Liver (tissue), 8 donors: ENCODE measurements at regions not wholly inside any gene's neighbourhood (a gene's known extent, or its start where the extent isn't known, plus 50 kb on each side); places are given as distances from the start of the nearest gene placed in this dataset.

Source experiments
- DNase-seq: peaks from one replicate; pipeline ENCODE4 v3.0.0-alpha.2; 2017; ENCODE audit warnings: low spot score
- H3K27ac ChIP-seq, 2 donors: one replicate each; pipeline ENCODE4 v1.7.0; 2013; ENCODE audit warnings: inconsistent platforms in 2 of 2, low read length in 2 of 2, control low read depth in 1 of 2, low read depth in 1 of 2, mild to moderate bottlenecking in 1 of 2
- H3K27me3 ChIP-seq, 4 donors: one replicate each; pipeline versions ENCODE4 v1.6.1 to v1.7.0; 2013; ENCODE audit warnings: low read length in 3 of 4, inconsistent platforms in 1 of 4, mild to moderate bottlenecking in 1 of 4, moderate library complexity in 1 of 4; ENCODE audit not compliant: control insufficient read depth in 4 of 4, insufficient read depth in 4 of 4
- H3K36me3 ChIP-seq, 4 donors: one replicate each; pipeline versions ENCODE4 v1.6.1 to v1.7.0; 2013; ENCODE audit warnings: low read length in 3 of 4, mild to moderate bottlenecking in 3 of 4, low read depth in 1 of 4, moderate library complexity in 1 of 4; ENCODE audit not compliant: control insufficient read depth in 4 of 4, insufficient read depth in 3 of 4
- H3K4me1 ChIP-seq, 4 donors: one replicate each; pipeline versions ENCODE4 v1.6.1 to v1.7.0; 2013; ENCODE audit warnings: low read length in 3 of 4, mild to moderate bottlenecking in 3 of 4, moderate library complexity in 1 of 4; ENCODE audit not compliant: control insufficient read depth in 4 of 4, insufficient read depth in 4 of 4
- H3K4me3 ChIP-seq, 3 donors: one replicate each; pipeline versions ENCODE4 v1.6.1 to v1.7.0; 2013; ENCODE audit warnings: low read length in 3 of 3, control low read depth in 1 of 3, low read depth in 1 of 3, mild to moderate bottlenecking in 1 of 3
- H3K9ac ChIP-seq, 2 donors: one replicate each; pipeline ENCODE4 v1.7.0; 2013; ENCODE audit warnings: low read length in 2 of 2, mild to moderate bottlenecking in 2 of 2, moderate library complexity in 2 of 2, control low read depth in 1 of 2, low read depth in 1 of 2
- H3K9me3 ChIP-seq, 4 donors: one replicate each; pipeline versions ENCODE4 v1.6.1 to v1.7.0; 2013; ENCODE audit warnings: low read length in 3 of 4; ENCODE audit not compliant: control insufficient read depth in 4 of 4
- CTCF ChIP-seq: fragments of 150-350 bp; IDR thresholded peaks from 2 replicates; pipeline ENCODE4 v1.5.1; 2017; ENCODE audit warnings: improper control_type of control experiment, low read depth, low read length; ENCODE audit not compliant: missing input control
- EGR1 ChIP-seq, 2 donors: IDR thresholded peaks; 2 replicates each; pipeline ENCODE4 v1.6.1; 2016 to 2018; ENCODE audit warnings: antibody characterized with exemption in 2 of 2, low read depth in 2 of 2
- FOXA1 ChIP-seq: IDR thresholded peaks from 2 replicates; pipeline ENCODE4 v1.6.1; 2016; ENCODE audit warnings: antibody characterized with exemption
- FOXA2 ChIP-seq: IDR thresholded peaks from 2 replicates; pipeline ENCODE4 v1.6.1; 2016; ENCODE audit warnings: antibody characterized with exemption
- GABPA ChIP-seq, 2 donors: IDR thresholded peaks in 1 of 2; conservative IDR thresholded peaks in 1 of 2; 2 replicates each; pipeline ENCODE4 v1.6.1; 2016; ENCODE audit warnings: antibody characterized with exemption in 2 of 2, mild to moderate bottlenecking in 1 of 2, moderate library complexity in 1 of 2
- HNF4A ChIP-seq, 2 donors: conservative IDR thresholded peaks; 2 replicates each; pipeline ENCODE4 v1.6.1; 2016; ENCODE audit warnings: antibody characterized with exemption in 2 of 2, mild to moderate bottlenecking in 2 of 2
- HNF4G ChIP-seq: IDR thresholded peaks from 2 replicates; pipeline ENCODE4 v1.6.1; 2016; ENCODE audit warnings: antibody characterized with exemption
- JUND ChIP-seq, 2 donors: IDR thresholded peaks; 2 replicates each; pipeline ENCODE4 v1.6.1; 2016; ENCODE audit warnings: antibody characterized with exemption in 2 of 2
- MAX ChIP-seq: IDR thresholded peaks from 2 replicates; pipeline ENCODE4 v1.6.1; 2016; ENCODE audit warnings: antibody characterized with exemption
- NR2F2 ChIP-seq: IDR thresholded peaks from 2 replicates; pipeline ENCODE4 v1.6.1; 2016; ENCODE audit warnings: antibody characterized with exemption
- RAD21 ChIP-seq, 2 donors: IDR thresholded peaks; 2 replicates each; pipeline ENCODE4 v1.6.1; 2016; ENCODE audit warnings: antibody characterized with exemption in 2 of 2, mild to moderate bottlenecking in 2 of 2
- RXRA ChIP-seq, 2 donors: IDR thresholded peaks; 2 replicates each; pipeline ENCODE4 v1.6.1; 2017 to 2018; ENCODE audit warnings: antibody characterized with exemption in 2 of 2, mild to moderate bottlenecking in 1 of 2
- SP1 ChIP-seq: IDR thresholded peaks from 2 replicates; pipeline ENCODE4 v1.6.1; 2018; ENCODE audit warnings: antibody characterized with exemption, mild to moderate bottlenecking
- TAF1 ChIP-seq: conservative IDR thresholded peaks from 2 replicates; pipeline ENCODE4 v1.6.1; 2016; ENCODE audit warnings: antibody characterized with exemption, mild to moderate bottlenecking
- YY1 ChIP-seq: IDR thresholded peaks from 2 replicates; pipeline ENCODE4 v1.6.1; 2016; ENCODE audit warnings: antibody characterized with exemption, mild to moderate bottlenecking
- WGBS: extraction: QIAGEN DNeasy Blood & Tissue Kit; methylation state at CpG from one replicate; pipeline ENCODE4 v1.1.7; 2013; 5-methylcytosine and 5-hydroxymethylcytosine counted together
- TF ChIP-seq, protein P1 (sequence below): IDR thresholded peaks from 2 replicates; pipeline ENCODE4 v1.6.1; 2016; ENCODE audit warnings: antibody characterized with exemption, mild to moderate bottlenecking
- TF ChIP-seq, protein P2 (sequence below): IDR thresholded peaks from 2 replicates; pipeline ENCODE4 v1.6.1; 2016; ENCODE audit warnings: antibody characterized with exemption
- TF ChIP-seq, protein P3 (sequence below): IDR thresholded peaks from 2 replicates; pipeline ENCODE4 v1.6.1; 2016; ENCODE audit warnings: antibody characterized with exemption
- donor health status: healthy.
- donor health status: healthy.
- donor health status: healthy.
- donor health status: healthy.
- donor health status: healthy.

GRCh38 chr18:10038268-10038667 lies 124.5 kb downstream of the VAPA start:
- H3K9ac ChIP-seq: no peak overlapping the region
- no peak for DNase-seq
- WGBS: 79% methylated on average over 2 of the region's 2 CpGs
- TF ChIP-seq, protein P1, sequence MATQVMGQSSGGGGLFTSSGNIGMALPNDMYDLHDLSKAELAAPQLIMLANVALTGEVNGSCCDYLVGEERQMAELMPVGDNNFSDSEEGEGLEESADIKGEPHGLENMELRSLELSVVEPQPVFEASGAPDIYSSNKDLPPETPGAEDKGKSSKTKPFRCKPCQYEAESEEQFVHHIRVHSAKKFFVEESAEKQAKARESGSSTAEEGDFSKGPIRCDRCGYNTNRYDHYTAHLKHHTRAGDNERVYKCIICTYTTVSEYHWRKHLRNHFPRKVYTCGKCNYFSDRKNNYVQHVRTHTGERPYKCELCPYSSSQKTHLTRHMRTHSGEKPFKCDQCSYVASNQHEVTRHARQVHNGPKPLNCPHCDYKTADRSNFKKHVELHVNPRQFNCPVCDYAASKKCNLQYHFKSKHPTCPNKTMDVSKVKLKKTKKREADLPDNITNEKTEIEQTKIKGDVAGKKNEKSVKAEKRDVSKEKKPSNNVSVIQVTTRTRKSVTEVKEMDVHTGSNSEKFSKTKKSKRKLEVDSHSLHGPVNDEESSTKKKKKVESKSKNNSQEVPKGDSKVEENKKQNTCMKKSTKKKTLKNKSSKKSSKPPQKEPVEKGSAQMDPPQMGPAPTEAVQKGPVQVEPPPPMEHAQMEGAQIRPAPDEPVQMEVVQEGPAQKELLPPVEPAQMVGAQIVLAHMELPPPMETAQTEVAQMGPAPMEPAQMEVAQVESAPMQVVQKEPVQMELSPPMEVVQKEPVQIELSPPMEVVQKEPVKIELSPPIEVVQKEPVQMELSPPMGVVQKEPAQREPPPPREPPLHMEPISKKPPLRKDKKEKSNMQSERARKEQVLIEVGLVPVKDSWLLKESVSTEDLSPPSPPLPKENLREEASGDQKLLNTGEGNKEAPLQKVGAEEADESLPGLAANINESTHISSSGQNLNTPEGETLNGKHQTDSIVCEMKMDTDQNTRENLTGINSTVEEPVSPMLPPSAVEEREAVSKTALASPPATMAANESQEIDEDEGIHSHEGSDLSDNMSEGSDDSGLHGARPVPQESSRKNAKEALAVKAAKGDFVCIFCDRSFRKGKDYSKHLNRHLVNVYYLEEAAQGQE: no peak
- TF ChIP-seq YY1 (no peak), HNF4A (conservative IDR thresholded peaks at IDR 0.05) (no peak), TAF1 (no peak), NR2F2 (no peak), MAX (no peak), RXRA (IDR thresholded peaks at IDR 0.05) (no peak), FOXA1 (no peak), GABPA (IDR thresholded peaks at IDR 0.05 in 1 of 2, conservative IDR thresholded peaks at IDR 0.05 in 1 of 2) (no peak), EGR1 (IDR thresholded peaks at IDR 0.05; ENCODE audit: low read depth in 2 of 2) (no peak), JUND (IDR thresholded peaks at IDR 0.05) (no peak), FOXA2 (no peak), RAD21 (IDR thresholded peaks at IDR 0.05) (no peak), CTCF (no peak), SP1 (no peak), HNF4G (no peak)
- TF ChIP-seq, protein P2, sequence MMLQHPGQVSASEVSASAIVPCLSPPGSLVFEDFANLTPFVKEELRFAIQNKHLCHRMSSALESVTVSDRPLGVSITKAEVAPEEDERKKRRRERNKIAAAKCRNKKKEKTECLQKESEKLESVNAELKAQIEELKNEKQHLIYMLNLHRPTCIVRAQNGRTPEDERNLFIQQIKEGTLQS: no peak
- TF ChIP-seq, protein P3, sequence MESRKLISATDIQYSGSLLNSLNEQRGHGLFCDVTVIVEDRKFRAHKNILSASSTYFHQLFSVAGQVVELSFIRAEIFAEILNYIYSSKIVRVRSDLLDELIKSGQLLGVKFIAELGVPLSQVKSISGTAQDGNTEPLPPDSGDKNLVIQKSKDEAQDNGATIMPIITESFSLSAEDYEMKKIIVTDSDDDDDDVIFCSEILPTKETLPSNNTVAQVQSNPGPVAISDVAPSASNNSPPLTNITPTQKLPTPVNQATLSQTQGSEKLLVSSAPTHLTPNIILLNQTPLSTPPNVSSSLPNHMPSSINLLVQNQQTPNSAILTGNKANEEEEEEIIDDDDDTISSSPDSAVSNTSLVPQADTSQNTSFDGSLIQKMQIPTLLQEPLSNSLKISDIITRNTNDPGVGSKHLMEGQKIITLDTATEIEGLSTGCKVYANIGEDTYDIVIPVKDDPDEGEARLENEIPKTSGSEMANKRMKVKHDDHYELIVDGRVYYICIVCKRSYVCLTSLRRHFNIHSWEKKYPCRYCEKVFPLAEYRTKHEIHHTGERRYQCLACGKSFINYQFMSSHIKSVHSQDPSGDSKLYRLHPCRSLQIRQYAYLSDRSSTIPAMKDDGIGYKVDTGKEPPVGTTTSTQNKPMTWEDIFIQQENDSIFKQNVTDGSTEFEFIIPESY: no peak
- no peak overlapping the region for H3K4me3 ChIP-seq
- H3K4me1 ChIP-seq: no peaks in the 10 kb centered on the region
- H3K9me3 ChIP-seq: peaks cover 0 to 6% (median 1%) of the 10 kb centered on the region in 4 donors
- no peak overlapping the region for H3K27ac ChIP-seq
- H3K36me3 ChIP-seq: no peaks in the 10 kb centered on the region
- H3K27me3 ChIP-seq: no peaks in the 10 kb centered on the region
